ENCODE measurements at regions not wholly inside any gene's neighbourhood (a gene's known extent, or its start where the extent isn't known, plus 50 kb on each side); places are given as distances from the start of the nearest gene placed in this dataset.

DNA sequence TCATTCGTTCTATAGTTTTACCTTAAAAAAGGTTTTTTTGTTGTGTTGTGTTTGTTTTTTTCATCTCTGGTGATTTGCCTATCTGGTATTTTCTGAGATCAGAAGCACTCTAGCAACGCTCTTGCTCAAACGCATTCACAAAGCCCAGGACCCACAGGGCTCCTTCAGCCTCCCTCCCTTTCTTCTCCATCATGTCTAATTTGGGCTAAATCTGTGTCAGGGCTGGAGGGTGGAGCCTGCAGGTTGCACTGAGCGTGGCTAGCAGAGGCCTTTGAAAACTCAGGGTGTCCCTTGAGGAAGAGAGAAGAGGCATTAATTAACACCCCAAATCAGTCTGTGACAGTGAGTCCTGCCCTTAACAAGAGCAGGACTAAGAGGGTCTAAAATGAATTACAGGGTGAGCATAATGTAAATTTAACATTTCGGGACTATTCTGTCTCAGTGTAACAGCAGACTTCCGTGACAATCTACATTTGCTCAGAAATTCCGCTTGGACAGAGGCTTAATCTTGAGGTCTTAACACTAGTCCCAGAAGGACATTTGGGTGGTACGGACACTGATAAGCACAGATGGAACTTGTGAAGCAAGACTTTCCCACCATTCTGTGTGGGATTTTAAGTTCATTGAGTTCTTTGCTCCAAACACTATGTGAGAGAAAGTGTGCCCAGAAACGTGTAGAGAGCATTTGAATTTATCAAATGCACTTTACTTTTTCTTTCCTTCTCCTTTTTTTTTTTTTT lies 174.4 kb upstream of the APCDD1 start:
- TF ChIP-seq POLR2A (IDR thresholded peaks at IDR 0.05): no peak
- no peak for TF ChIP-seq CTCF (IDR thresholded peaks at IDR 0.05)

All from prostate gland (tissue), 2 donors.